GM18861 (cell line): ENCODE measurements at regions not wholly inside any gene's neighbourhood (a gene's known extent, or its start where the extent isn't known, plus 50 kb on each side); places are given as distances from the start of the nearest gene placed in this dataset.
"Not testable (repeated sequence)": the region's sequence is repeated elsewhere in the genome, so short reads cannot be mapped to it uniquely, and the experiment has no call there.

Experiments
- ATAC-seq: cut with Tn5 transposase; IDR thresholded peaks from one replicate; pipeline ENCODE4 v1.9.1; 2021; ENCODE audit not compliant: unreplicated experiment

- no peak for ATAC-seq
These were observed 364.8 kb downstream of the RPS6KC1 start for GRCh38 chr1:213415691-213416380.

- no peak for ATAC-seq
These were observed 365.6 kb downstream of the RPS6KC1 start for GRCh38 chr1:213416461-213417224.

- ATAC-seq = no peak
These were observed 366.3 kb downstream of the RPS6KC1 start for GRCh38 chr1:213417225-213417820.

- no peak for ATAC-seq
These were observed 366.8 kb downstream of the RPS6KC1 start for GRCh38 chr1:213417846-213418245.

GRCh38 chr1:213418268-213419071 is 367.4 kb downstream of the RPS6KC1 start:
- no peak for ATAC-seq

- no peak for ATAC-seq
These were observed 368.5 kb downstream of the RPS6KC1 start for GRCh38 chr1:213419401-213420030.

- not testable (repeated sequence) for ATAC-seq
These were observed 370.1 kb downstream of the RPS6KC1 start for GRCh38 chr1:213421178-213421577.

- no peak for ATAC-seq
These were observed 372.0 kb downstream of the RPS6KC1 start for GRCh38 chr1:213423041-213423440.

GRCh38 chr1:213423605-213424004 is 372.6 kb downstream of the RPS6KC1 start:
- no peak for ATAC-seq

- no peak for ATAC-seq
These were observed 374.5 kb downstream of the RPS6KC1 start for GRCh38 chr1:213425376-213426030.

GRCh38 chr1:213429642-213430041 is 378.6 kb downstream of the RPS6KC1 start:
- no peak for ATAC-seq

GRCh38 chr1:213435715-213436114 is 384.7 kb downstream of the RPS6KC1 start:
- no peak for ATAC-seq

- ATAC-seq = no peak
These were observed 387.3 kb downstream of the RPS6KC1 start for GRCh38 chr1:213438339-213438738.

- ATAC-seq = no peak
These were observed 388.7 kb downstream of the RPS6KC1 start for GRCh38 chr1:213439703-213440102.

GRCh38 chr1:213440766-213441165 is 389.7 kb downstream of the RPS6KC1 start:
- no peak for ATAC-seq

- no peak for ATAC-seq
These were observed 392.4 kb downstream of the RPS6KC1 start for GRCh38 chr1:213443415-213443814.

- ATAC-seq = no peak
These were observed 393.2 kb downstream of the RPS6KC1 start for GRCh38 chr1:213444224-213444623.

GRCh38 chr1:213446496-213446895 is 395.5 kb downstream of the RPS6KC1 start:
- no peak for ATAC-seq

- ATAC-seq = no peak
These were observed 397.3 kb downstream of the RPS6KC1 start for GRCh38 chr1:213448360-213448759.

GRCh38 chr1:213448776-213449175 is 397.7 kb downstream of the RPS6KC1 start:
- ATAC-seq = no peak
